OCI-LY3 (cell line): ENCODE measurements at regions not wholly inside any gene's neighbourhood (a gene's known extent, or its start where the extent isn't known, plus 50 kb on each side); places are given as distances from the start of the nearest gene placed in this dataset.

Experiments used
- CTCF ChIP-seq: fragments of 200-600, 300-600 bp; sonication (generic); IDR thresholded peaks from 2 replicates; pipeline ENCODE4 v1.5.1; 2014; ENCODE audit warnings: antibody characterized with exemption, low read length, low read depth
- EZH2phosphoT487 ChIP-seq: fragments of 200-600 bp; shearing (Covaris generic); IDR thresholded peaks from 2 replicates; pipeline ENCODE4 v1.6.1; 2018; ENCODE audit warnings: antibody characterized with exemption, mixed run types, low read depth

- TF ChIP-seq CTCF (peak; percentile 98), EZH2phosphoT487 (no peak)
Observed at GRCh38 chr15:70488002-70488605, 275.3 kb downstream of the UACA start.
